K562 (cell line): ENCODE measurements at regions not wholly inside any gene's neighbourhood (a gene's known extent, or its start where the extent isn't known, plus 50 kb on each side); places are given as distances from the start of the nearest gene placed in this dataset.
"Not testable (repeated sequence)": the region's sequence is repeated elsewhere in the genome, so short reads cannot be mapped to it uniquely, and the experiment has no call there.

Source experiments
- ATAC-seq: fragments of 200-7000 bp; cut with Tn5 transposase; 3 replicates; pipeline ENCODE4 v1.9.1; 2020; ENCODE audit warnings: moderate library complexity
- BruUV-seq: library from RNA; stranded (reverse); fragments of 400-500 nt; replicated peaks from 2 replicates; lab custom pipeline; 2021; lab: Mats Ljungman, UMichigan
- CTCF ChIA-PET: fragments of 300-600 bp; formaldehyde crosslinking; extraction: SDS; loops from one replicate; lab custom pipeline; 2021; ENCODE audit warnings: low intra/inter-chr PET ratio; lab: Yijun Ruan, JAX
- POLR2A ChIA-PET: fragments of 300-600, 350-650 bp; sonication (Branson Sonifier 250); formaldehyde crosslinking; extraction: SDS; loops from one replicate; lab custom pipeline; 2021; ENCODE audit warnings: antibody characterized with exemption, inconsistent platforms; lab: Yijun Ruan, JAX
- DNase-seq, 4 experiments: peaks; one replicate each; pipeline versions ENCODE4 v3.0.0 to v3.0.0-alpha.2; 2011 to 2018; ENCODE audit warnings: low spot score in 3 of 4, mixed read lengths in 3 of 4; ENCODE audit errors: extremely low read depth in 1 of 4
- FAIRE-seq: peaks from 2 replicates; lab custom pipeline; 2011; peaks lifted over from hg19 to GRCh38; lab: Jason Lieb, UNC
- H2AFZ ChIP-seq: 2 replicates; pipeline ENCODE4 v1.6.0; 2011; ENCODE audit warnings: low read depth, low read length, control low read depth, inconsistent platforms
- H3K27ac ChIP-seq: fragments of 200-600 bp; 3 replicates; pipeline ENCODE4 v1.8.0; 2011; ENCODE audit warnings: low read depth, mild to moderate bottlenecking, control low read depth, inconsistent platforms, low read length, moderate library complexity, mixed read lengths; ENCODE audit errors: extremely low read depth
- H3K27me3 ChIP-seq, 2 experiments: fragments of 300-600 bp in 1 of 2; 2 replicates in 1 of 2; 3 replicates in 1 of 2; pipeline versions ENCODE4 v1.6.0 to v1.8.0; 2011; ENCODE audit warnings: inconsistent platforms in 2 of 2, low read length in 2 of 2, mild to moderate bottlenecking in 1 of 2, mixed read lengths in 1 of 2, moderate library complexity in 1 of 2; ENCODE audit not compliant: control insufficient read depth in 2 of 2, insufficient read depth in 2 of 2
- H3K36me3 ChIP-seq: fragments of 300-600 bp; 3 replicates; pipeline ENCODE4 v1.8.0; 2011; ENCODE audit warnings: mild to moderate bottlenecking, low read length, inconsistent platforms; ENCODE audit not compliant: control insufficient read depth, insufficient read depth
- H3K4me1 ChIP-seq, 2 experiments: fragments of 200-600 bp in 1 of 2; replicated peaks in 1 of 2; 2 replicates in 1 of 2; 3 replicates in 1 of 2; pipeline versions ENCODE4 v1.5.1 to v1.8.0; 2011; ENCODE audit warnings: inconsistent platforms in 2 of 2, low read length in 2 of 2, mild to moderate bottlenecking in 1 of 2, mixed read lengths in 1 of 2, moderate library complexity in 1 of 2; ENCODE audit not compliant: control insufficient read depth in 2 of 2, insufficient read depth in 2 of 2
- H3K4me2 ChIP-seq: 2 replicates; pipeline ENCODE4 v1.6.1; 2011; ENCODE audit warnings: low read length, control low read depth, inconsistent platforms, mixed read lengths; ENCODE audit not compliant: insufficient read depth
- H3K4me3 ChIP-seq: fragments of 200-600 bp; sonication (generic), shearing (Covaris generic); 2 replicates; pipeline ENCODE4 v1.5.1; 2016; ENCODE audit warnings: control low read depth, inconsistent platforms
- H3K79me2 ChIP-seq: fragments of 200-600 bp; 3 replicates; pipeline ENCODE4 v1.8.0; 2011; ENCODE audit warnings: low read length, inconsistent platforms; ENCODE audit not compliant: control insufficient read depth, insufficient read depth
- H3K9ac ChIP-seq, 2 experiments: 2 replicates each; pipeline versions ENCODE4 v1.6.0 to v1.6.1; 2011; ENCODE audit warnings: low read depth in 2 of 2, low read length in 2 of 2, control low read depth in 1 of 2, inconsistent platforms in 1 of 2, mild to moderate bottlenecking in 1 of 2, mixed read lengths in 1 of 2; ENCODE audit not compliant: insufficient read depth in 1 of 2
- H3K9me1 ChIP-seq: one replicate; pipeline ENCODE4 v1.6.0; 2011; ENCODE audit warnings: inconsistent platforms, mild to moderate bottlenecking, low read length, moderate library complexity; ENCODE audit not compliant: control insufficient read depth, insufficient read depth
- H3K9me3 ChIP-seq: replicated peaks from 2 replicates; pipeline ENCODE4 v1.5.1; 2011; ENCODE audit warnings: low read depth, low read length, inconsistent platforms; ENCODE audit not compliant: control insufficient read depth, insufficient read depth
- H4K20me1 ChIP-seq: replicated peaks from 2 replicates; pipeline ENCODE4 v1.6.1; 2011; ENCODE audit warnings: low read length, inconsistent platforms, mixed read lengths; ENCODE audit not compliant: control insufficient read depth, insufficient read depth
- CHD1 ChIP-seq: fragments of 200-600 bp; sonication (generic); IDR thresholded peaks from one replicate; pipeline ENCODE4 v1.6.1; 2012; ENCODE audit warnings: mild to moderate bottlenecking, moderate library complexity, low read length, inconsistent platforms
- ESRRA ChIP-seq: fragments of 450-650 bp; IDR thresholded peaks from 2 replicates; pipeline ENCODE4 v1.6.1; 2014; ENCODE audit warnings: low read depth, mild to moderate bottlenecking, moderate library complexity, borderline replicate concordance
- FOSL1 ChIP-seq: fragments of 200-800 bp; sonication (Bioruptor generic); conservative IDR thresholded peaks from 2 replicates; pipeline ENCODE4 v1.6.1; 2016; ENCODE audit warnings: missing genetic modification characterization, missing compliant biosample characterization
- FOXK1 ChIP-seq: sonication (generic); formaldehyde crosslinking; IDR thresholded peaks from 2 replicates; pipeline ENCODE4 v1.8.0; 2022; ENCODE audit warnings: missing genetic modification reagents, mild to moderate bottlenecking, borderline replicate concordance
- NCOA1 ChIP-seq: fragments of 450-650 bp; IDR thresholded peaks from 2 replicates; pipeline ENCODE4 v1.6.1; 2016; ENCODE audit warnings: low read depth
- NCOA6 ChIP-seq: fragments of 450-650 bp; IDR thresholded peaks from 2 replicates; pipeline ENCODE4 v1.6.1; 2017; ENCODE audit warnings: mild to moderate bottlenecking
- OTX1 ChIP-seq: fragments of 450-650 bp; formaldehyde crosslinking; IDR thresholded peaks from 2 replicates; pipeline ENCODE4 v1.4.0; 2022; ENCODE audit warnings: mild to moderate bottlenecking
- RNF2 ChIP-seq: sonication (generic); IDR thresholded peaks from 2 replicates; pipeline ENCODE4 v1.6.1; 2016
- SMAD3 ChIP-seq: fragments of 450-650 bp; formaldehyde crosslinking; conservative IDR thresholded peaks from 2 replicates; pipeline ENCODE4 v1.4.0; 2020; ENCODE audit warnings: mild to moderate bottlenecking
- SNRNP70 ChIP-seq: fragments of 200-400 bp; formaldehyde crosslinking; optimal IDR thresholded peaks from 2 replicates; pipeline ENCODE3; 2017; ENCODE audit warnings: low read depth, low read length
- YBX1 ChIP-seq: fragments of 450-650 bp; IDR thresholded peaks from 2 replicates; pipeline ENCODE4 v1.7.1; 2016; ENCODE audit warnings: mild to moderate bottlenecking
- ZBTB17 ChIP-seq: fragments of 450-650 bp; formaldehyde crosslinking; IDR thresholded peaks from 2 replicates; pipeline ENCODE4 v1.4.0; 2020; ENCODE audit warnings: mild to moderate bottlenecking
- ZNF165 ChIP-seq: fragments of 250-450 bp; sonication (Bioruptor Pico); IDR thresholded peaks from 2 replicates; pipeline ENCODE4 v1.4.0; 2020; ENCODE audit warnings: borderline replicate concordance
- ZNF449 ChIP-seq: fragments of 250-450 bp; sonication (Bioruptor Pico); IDR thresholded peaks from 2 replicates; pipeline ENCODE4 v1.8.0; 2022; ENCODE audit warnings: moderate library complexity, mild to moderate bottlenecking, inconsistent platforms
- ZNF518B ChIP-seq: fragments of 250-450 bp; sonication (Bioruptor Pico); IDR thresholded peaks from 2 replicates; pipeline ENCODE4 v1.5.0; 2021; ENCODE audit warnings: mild to moderate bottlenecking, moderate library complexity
- ZNF583 ChIP-seq: fragments of 250-450 bp; sonication (Bioruptor Pico); IDR thresholded peaks from 2 replicates; pipeline ENCODE4 v1.4.0; 2020
- WGBS: fragments of 100-300 bp; shearing (Covaris generic); methylation state at CpG from one replicate; pipeline ENCODE4 v1.1.6; 2016; ENCODE audit warnings: low coverage, mixed read lengths; ENCODE audit not compliant: insufficient coverage; ENCODE audit errors: missing lambda C conversion rate; 5-methylcytosine and 5-hydroxymethylcytosine counted together
- in situ Hi-C: fragments of 300-500 bp; cut with MboI; formaldehyde crosslinking; loops from 4 replicates; pipeline ENCODE4 v1.15.0; 2018; ENCODE audit warnings: inconsistent platforms, mixed read lengths
- intact Hi-C: fragments of 100-400 bp; cut with micrococcal nuclease; formaldehyde crosslinking; loops from 2 replicates; pipeline ENCODE4 v1.14.2; 2022

- no peak overlapping the region for H3K9ac ChIP-seq
- ATAC-seq (no peak), DNase-seq (no peak), FAIRE-seq (no peak)
- no peak overlapping the region for H3K4me3 ChIP-seq
- no peaks in the 10 kb centered on the region for H3K9me3 ChIP-seq
- no peaks in the 10 kb centered on the region for H4K20me1 ChIP-seq
- no peaks in the 10 kb centered on the region for H3K27me3 ChIP-seq
- H3K4me2 ChIP-seq = no peak overlapping the region
- WGBS = 90% methylated on average over 2 of the region's 2 CpGs
- intact Hi-C loops = no loop called here
- in situ Hi-C loops = no loop called here
- H3K36me3 ChIP-seq = no peaks in the 10 kb centered on the region; the same call in 2 of the 3 replicates
- no TSS peak for BruUV-seq
- no peaks in the 10 kb centered on the region for H3K4me1 ChIP-seq
- no peak for TF ChIP-seq FOXK1 (CRISPR knock-in tag)
- TF ChIP-seq ZNF583 (CRISPR knock-in tag) = no peak
- TF ChIP-seq NCOA6 = no peak
- no peak for TF ChIP-seq YBX1
- no peak for TF ChIP-seq CHD1
- TF ChIP-seq NCOA1 = no peak
- no peak for TF ChIP-seq ESRRA
- no peak for TF ChIP-seq ZNF449 (CRISPR knock-in tag)
- no peak for TF ChIP-seq SNRNP70
- no peak for TF ChIP-seq OTX1 (CRISPR knock-in tag)
- no peak for TF ChIP-seq RNF2
- TF ChIP-seq ZNF518B = no peak
- TF ChIP-seq ZNF165 = no peak
- no peak for TF ChIP-seq SMAD3 (CRISPR knock-in tag)
- TF ChIP-seq FOSL1 (tag) = no peak
- no peak for TF ChIP-seq ZBTB17 (CRISPR knock-in tag)
- ChIA-PET CTCF (no interaction called here), POLR2A (no interaction called here)
- no peak overlapping the region for H3K27ac ChIP-seq
- no peak overlapping the region for H2AFZ ChIP-seq
- H3K9me1 ChIP-seq = no peaks in the 10 kb centered on the region
- H3K79me2 ChIP-seq = no peaks in the 10 kb centered on the region
Observed at GRCh38 chr4:123236606-123237005, 160.0 kb upstream of the SPRY1 start.

GRCh38 chr4:123240286-123240685 is 156.3 kb upstream of the SPRY1 start:
- H3K9me3 ChIP-seq, BruUV-seq, H3K4me1 ChIP-seq, H3K4me2 ChIP-seq, H3K79me2 ChIP-seq, H3K36me3 ChIP-seq, ATAC-seq, in situ Hi-C loops, H3K9me1 ChIP-seq, H3K9ac ChIP-seq, POLR2A ChIA-PET, H3K4me3 ChIP-seq, H3K27me3 ChIP-seq, H2AFZ ChIP-seq, FAIRE-seq, H3K27ac ChIP-seq, DNase-seq, H4K20me1 ChIP-seq, CTCF ChIA-PET: not testable (repeated sequence)
- intact Hi-C loops = loop anchor here (5.0 kb wide), 1 partner anchor 138 kb away; no protein-coding TSS in a partner anchor
- WGBS = 98% methylated on average over 5 of the region's 5 CpGs
